ENCODE measurements at regions not wholly inside any gene's neighbourhood (a gene's known extent, or its start where the extent isn't known, plus 50 kb on each side); places are given as distances from the start of the nearest gene placed in this dataset.

GRCh38 chr10:130648807-130649206 is 512.6 kb downstream of the GLRX3 start:
- no peak for TF ChIP-seq CTCF (IDR thresholded peaks at IDR 0.05)
- TF ChIP-seq POLR2A (IDR thresholded peaks at IDR 0.05) = no peak
